Endothelial cell of umbilical vein (primary cell): ENCODE measurements at regions not wholly inside any gene's neighbourhood (a gene's known extent, or its start where the extent isn't known, plus 50 kb on each side); places are given as distances from the start of the nearest gene placed in this dataset.
"Not testable (repeated sequence)": the region's sequence is repeated elsewhere in the genome, so short reads cannot be mapped to it uniquely, and the experiment has no call there.

ENCODE experiments used
- CTCF ChIP-seq, 2 donors: IDR thresholded peaks; 1 replicate in 1 of 2; 2 replicates in 1 of 2; pipeline ENCODE4 v1.5.1; 2011; ENCODE audit warnings: low read length in 2 of 2, mild to moderate bottlenecking in 2 of 2, moderate library complexity in 2 of 2, control low read depth in 1 of 2, inconsistent platforms in 1 of 2, low read depth in 1 of 2; ENCODE audit not compliant: insufficient read depth in 1 of 2; ENCODE audit errors: extremely low read depth in 1 of 2
- EZH2 ChIP-seq: IDR thresholded peaks from 2 replicates; pipeline ENCODE4 v1.6.1; 2012; ENCODE audit warnings: borderline replicate concordance, low read depth, mild to moderate bottlenecking, moderate library complexity, low read length, inconsistent platforms; ENCODE audit not compliant: severe bottlenecking
- GATA2 ChIP-seq: IDR thresholded peaks from 2 replicates; pipeline ENCODE4 v1.7.0; 2011; ENCODE audit warnings: low read depth, mild to moderate bottlenecking, moderate library complexity, mixed read lengths, low read length; ENCODE audit not compliant: insufficient read length, insufficient read depth
- POLR2A ChIP-seq: IDR thresholded peaks from 2 replicates; pipeline ENCODE4 v1.6.1; 2012; ENCODE audit warnings: low read depth, mild to moderate bottlenecking, control low read depth, low read length

GRCh38 chr1:83270801-83271200, 728.1 kb downstream of the TTLL7 start:
- not testable (repeated sequence) for TF ChIP-seq GATA2; CTCF (IDR thresholded peaks at IDR 0.05; ENCODE audit: extremely low read depth in 1 of 2, insufficient read depth in 1 of 2, low read depth in 1 of 2, low read length in 2 of 2); EZH2; POLR2A
